ES-I3 (cell line): ENCODE measurements at regions not wholly inside any gene's neighbourhood (a gene's known extent, or its start where the extent isn't known, plus 50 kb on each side); places are given as distances from the start of the nearest gene placed in this dataset.
"Not testable (repeated sequence)": the region's sequence is repeated elsewhere in the genome, so short reads cannot be mapped to it uniquely, and the experiment has no call there.

Experiments
- H3K36me3 ChIP-seq: 2 replicates; pipeline ENCODE4 v1.6.1; 2013; ENCODE audit warnings: mild to moderate bottlenecking, low read length, control low read depth, moderate library complexity; ENCODE audit not compliant: insufficient read depth
- H3K4me1 ChIP-seq: 2 replicates; pipeline ENCODE4 v1.6.1; 2013; ENCODE audit warnings: mild to moderate bottlenecking, control low read depth, low read length; ENCODE audit not compliant: insufficient read depth
- H3K9ac ChIP-seq: 2 replicates; pipeline ENCODE4 v1.6.1; 2013; ENCODE audit warnings: low read depth, mild to moderate bottlenecking, low read length, moderate library complexity
- H3K9me3 ChIP-seq: 2 replicates; pipeline ENCODE4 v1.6.1; 2013; ENCODE audit warnings: mild to moderate bottlenecking, low read length, moderate library complexity; ENCODE audit not compliant: control insufficient read depth, insufficient read depth

DNA sequence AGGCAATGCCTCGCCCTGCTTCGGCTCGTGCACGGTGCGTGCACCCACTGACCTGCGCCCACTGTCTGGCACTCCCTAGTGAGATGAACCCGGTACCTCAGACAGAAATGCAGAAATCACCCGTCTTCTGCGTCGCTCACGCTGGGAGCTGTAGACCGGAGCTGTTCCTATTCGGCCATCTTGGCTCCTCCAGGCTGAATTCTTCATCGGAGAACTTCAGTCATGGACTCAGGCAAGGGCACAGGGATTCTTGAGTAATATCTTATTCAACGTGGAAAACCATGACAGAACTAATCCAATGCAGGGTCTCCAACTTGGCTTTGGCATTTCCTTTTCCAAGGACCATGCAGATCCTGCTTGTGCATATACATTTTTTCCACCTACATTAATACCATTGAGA, 190.7 kb downstream of the SH2D4B start:
- not testable (repeated sequence) for H3K36me3 ChIP-seq, H3K4me1 ChIP-seq, H3K9me3 ChIP-seq, H3K9ac ChIP-seq

- Histone ChIP-seq H3K9me3 (no peaks in the 10 kb centered on the region; the same call in 1 of the 2 replicates), H3K9ac (no peak overlapping the region), H3K4me1 (no peaks in the 10 kb centered on the region; the same call in 1 of the 2 replicates), H3K36me3 (no peaks in the 10 kb centered on the region)
Observed at GRCh38 chr10:80729896-80730295, 192.2 kb downstream of the SH2D4B start.

GRCh38 chr10:80730522-80730921, 192.8 kb downstream of the SH2D4B start:
- Histone ChIP-seq H3K36me3 (no peaks in the 10 kb centered on the region), H3K4me1 (no peaks in the 10 kb centered on the region; the same call in 1 of the 2 replicates)

GRCh38 chr10:80734589-80734988, 196.9 kb downstream of the SH2D4B start:
- no peak overlapping the region for H3K9ac ChIP-seq
- no peaks in the 10 kb centered on the region for H3K36me3 ChIP-seq
- no peaks in the 10 kb centered on the region for H3K9me3 ChIP-seq
- H3K4me1 ChIP-seq = peaks cover 13% of the 10 kb centered on the region; the same call in 1 of the 2 replicates

More at GRCh38 chr10:80730522-80730921, 192.8 kb downstream of the SH2D4B start:
- H3K9ac ChIP-seq = no peak overlapping the region
- no peaks in the 10 kb centered on the region; the same call in 1 of the 2 replicates for H3K9me3 ChIP-seq

DNA sequence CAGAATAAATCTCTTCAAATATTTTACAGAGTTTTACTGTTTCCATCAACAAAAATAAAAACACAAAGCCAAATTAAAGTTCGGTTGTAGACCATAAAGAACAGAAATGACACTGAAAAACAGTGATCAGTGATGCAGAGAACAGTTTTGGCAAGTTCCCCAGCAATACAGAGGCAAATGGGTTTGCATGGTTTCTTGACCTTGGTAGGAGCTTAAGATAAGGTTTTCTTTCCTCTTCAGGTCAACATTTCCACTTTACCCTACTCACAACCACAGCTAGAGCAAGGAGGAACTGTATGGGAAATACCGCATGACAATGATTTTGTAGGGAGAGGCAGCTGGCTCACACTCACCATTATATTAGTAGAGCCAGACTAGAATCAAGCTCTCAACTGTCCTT, 199.5 kb downstream of the SH2D4B start:
- Histone ChIP-seq H3K36me3 (no peaks in the 10 kb centered on the region), H3K9ac (no peak overlapping the region), H3K4me1 (peaks cover 18% of the 10 kb centered on the region), H3K9me3 (no peaks in the 10 kb centered on the region)

DNA sequence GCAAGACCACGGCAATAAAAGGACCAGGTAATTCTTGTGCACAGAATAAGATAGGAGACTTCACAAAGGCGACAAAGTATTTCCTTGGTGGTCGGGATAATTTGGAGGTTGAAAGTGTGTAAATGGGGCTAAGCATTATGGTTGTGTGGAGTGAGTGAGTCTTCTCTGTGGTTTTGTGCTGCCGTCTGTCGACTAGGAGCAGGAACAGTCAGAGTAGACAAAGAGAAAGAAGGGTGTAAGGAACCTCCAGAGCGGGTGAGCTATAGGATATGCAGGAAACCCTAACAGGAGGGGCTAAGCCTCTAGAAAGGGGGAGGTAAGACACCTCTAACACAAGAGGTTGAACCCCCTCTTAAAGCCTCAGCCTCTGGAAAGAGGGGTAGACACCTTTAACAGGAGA, 201.6 kb downstream of the SH2D4B start:
- Histone ChIP-seq H3K4me1 (peaks cover 18% of the 10 kb centered on the region), H3K9me3 (no peaks in the 10 kb centered on the region), H3K36me3 (no peaks in the 10 kb centered on the region), H3K9ac (no peak overlapping the region)

DNA sequence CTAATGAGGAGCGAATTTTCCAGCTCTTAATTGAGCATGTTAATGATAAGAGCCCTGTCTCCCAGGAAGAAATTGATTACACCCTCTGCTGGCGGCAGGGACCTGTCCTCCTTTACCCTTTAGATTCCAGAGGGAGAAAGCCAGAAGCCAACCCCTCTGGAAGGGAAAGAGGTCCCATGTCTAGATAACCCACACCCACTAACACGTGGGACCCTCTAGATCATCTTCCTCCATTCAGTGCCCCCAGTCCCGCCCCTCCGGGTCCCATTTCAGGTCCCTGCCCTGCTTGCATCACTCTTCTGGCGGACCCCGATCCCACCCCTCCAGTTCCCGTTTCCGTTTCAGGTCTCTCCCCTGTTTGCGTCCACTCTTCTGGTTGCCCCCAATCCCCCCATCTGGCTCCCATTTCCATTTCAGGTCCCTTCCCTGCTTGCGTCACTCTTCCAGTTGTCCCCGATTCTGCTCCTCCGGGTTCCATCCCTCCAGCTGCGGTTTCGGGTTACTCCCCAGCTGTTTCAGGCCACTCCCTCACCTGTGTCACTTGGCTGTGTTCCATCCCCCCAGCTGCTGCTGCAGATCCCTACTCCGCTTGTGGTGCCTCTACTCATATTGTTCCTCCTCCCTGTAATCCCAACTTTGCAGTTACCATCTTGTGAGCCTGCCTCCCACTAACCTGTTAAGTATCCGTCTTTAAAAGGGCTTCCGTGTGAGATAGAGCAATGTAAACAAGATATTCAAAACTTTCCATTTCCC, 202.4 kb downstream of the SH2D4B start:
- H3K9ac ChIP-seq = no peak overlapping the region; the same call in 1 of the 2 replicates
- H3K36me3 ChIP-seq = no peaks in the 10 kb centered on the region
- H3K9me3 ChIP-seq = no peaks in the 10 kb centered on the region
- peaks cover 18% of the 10 kb centered on the region for H3K4me1 ChIP-seq

GRCh38 chr10:80741278-80741677, 203.6 kb downstream of the SH2D4B start:
- Histone ChIP-seq H3K9ac (no peak overlapping the region), H3K9me3 (no peaks in the 10 kb centered on the region; the same call in 1 of the 2 replicates), H3K36me3 (no peaks in the 10 kb centered on the region), H3K4me1 (peaks cover 15% of the 10 kb centered on the region)

DNA sequence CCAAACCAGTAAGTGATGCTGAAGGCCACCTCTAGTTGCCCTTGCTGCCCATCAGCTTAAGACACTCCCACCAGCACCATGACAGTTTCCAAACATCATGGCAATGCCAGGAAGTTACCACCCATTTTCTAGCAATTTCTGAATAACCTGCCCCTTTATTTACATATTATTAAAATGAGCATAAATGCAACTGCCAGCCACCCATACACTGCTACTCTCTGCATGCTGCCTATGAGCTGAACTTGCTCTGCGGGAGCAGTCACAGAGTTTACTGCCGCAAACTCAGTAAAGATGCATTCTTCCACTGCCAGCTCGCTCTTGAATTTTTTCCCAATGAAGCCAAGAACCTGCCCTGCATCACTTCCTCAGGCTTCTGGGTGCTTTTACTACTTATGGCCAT, 212.6 kb downstream of the SH2D4B start:
- H3K9me3 ChIP-seq = no peaks in the 10 kb centered on the region; the same call in 1 of the 2 replicates
- no peak overlapping the region for H3K9ac ChIP-seq
- no peaks in the 10 kb centered on the region for H3K4me1 ChIP-seq
- H3K36me3 ChIP-seq = no peaks in the 10 kb centered on the region

GRCh38 chr10:80751940-80752339, 214.2 kb downstream of the SH2D4B start:
- no peaks in the 10 kb centered on the region for H3K4me1 ChIP-seq
- H3K9ac ChIP-seq = no peak overlapping the region
- no peaks in the 10 kb centered on the region for H3K9me3 ChIP-seq
- no peaks in the 10 kb centered on the region for H3K36me3 ChIP-seq

GRCh38 chr10:80753612-80754011, 215.9 kb downstream of the SH2D4B start:
- no peaks in the 10 kb centered on the region for H3K9me3 ChIP-seq
- H3K4me1 ChIP-seq = no peaks in the 10 kb centered on the region
- H3K36me3 ChIP-seq = no peaks in the 10 kb centered on the region
- no peak overlapping the region for H3K9ac ChIP-seq

- H3K9ac ChIP-seq = no peak overlapping the region
- H3K9me3 ChIP-seq = no peaks in the 10 kb centered on the region
- no peaks in the 10 kb centered on the region for H3K4me1 ChIP-seq
- H3K36me3 ChIP-seq = no peaks in the 10 kb centered on the region
Observed at GRCh38 chr10:80755893-80756292, 218.2 kb downstream of the SH2D4B start.

DNA sequence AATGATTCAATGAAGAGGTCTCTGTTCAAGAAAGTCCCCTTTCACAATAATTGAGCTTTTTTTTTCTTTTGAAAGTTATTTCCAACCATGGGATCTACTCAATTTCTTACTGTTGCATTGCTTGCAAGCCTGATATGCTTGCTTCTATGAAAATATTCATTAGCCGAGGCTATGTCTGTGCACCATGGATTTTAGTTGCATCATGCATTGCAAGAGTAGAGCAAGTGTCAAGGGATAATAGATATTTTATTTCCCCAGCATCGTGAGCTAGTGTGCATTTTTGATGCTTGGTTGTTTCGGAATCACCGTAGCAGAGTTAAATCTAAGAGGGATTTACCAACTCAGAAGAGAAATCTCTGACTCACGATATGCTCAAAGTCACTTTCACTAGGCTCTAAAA, 222.0 kb downstream of the SH2D4B start:
- Histone ChIP-seq H3K4me1 (no peaks in the 10 kb centered on the region), H3K9ac (no peak overlapping the region), H3K36me3 (no peaks in the 10 kb centered on the region), H3K9me3 (no peaks in the 10 kb centered on the region)

DNA sequence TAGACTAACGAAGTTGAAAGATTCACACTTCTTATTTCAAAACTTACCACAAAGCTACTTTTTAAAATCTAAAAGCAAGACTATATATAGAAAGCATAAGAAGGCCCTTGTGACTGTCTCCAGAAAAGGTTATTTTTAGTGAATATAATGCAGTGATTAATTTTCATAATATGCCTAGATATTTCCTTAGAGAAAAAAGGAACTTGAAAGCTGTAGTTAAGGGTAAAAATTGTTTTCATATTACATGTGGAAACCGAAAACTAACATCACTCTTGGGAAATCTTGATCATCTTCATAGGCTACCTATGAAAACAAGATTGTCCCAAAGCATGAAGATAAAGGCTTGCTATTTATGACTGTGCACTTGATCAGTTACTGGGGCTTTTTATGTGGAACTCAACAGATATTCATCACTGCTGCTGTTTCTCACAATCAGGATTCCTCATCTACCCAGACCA, 223.2 kb downstream of the SH2D4B start:
- Histone ChIP-seq H3K9me3 (no peaks in the 10 kb centered on the region), H3K36me3 (no peaks in the 10 kb centered on the region), H3K9ac (no peak overlapping the region), H3K4me1 (no peaks in the 10 kb centered on the region)

DNA sequence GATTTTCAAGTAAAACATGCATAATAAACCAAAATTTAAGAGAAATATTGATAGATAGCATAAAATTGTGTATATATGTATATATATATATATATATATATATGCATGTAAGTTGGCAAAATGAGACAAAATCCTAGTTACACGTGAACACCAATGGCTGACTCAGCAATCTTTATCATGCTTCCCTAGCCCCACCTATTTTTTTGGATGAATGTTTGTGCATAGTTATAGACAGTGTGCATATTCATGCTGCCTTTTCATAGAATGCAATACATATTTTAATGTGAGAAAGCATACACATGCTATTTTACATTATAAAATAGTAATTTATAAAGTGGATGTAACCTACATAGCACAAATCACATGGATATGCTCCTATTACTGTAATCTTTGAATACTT, 230.3 kb downstream of the SH2D4B start:
- Histone ChIP-seq H3K4me1 (peaks cover 17% of the 10 kb centered on the region), H3K9me3 (no peaks in the 10 kb centered on the region), H3K36me3 (no peaks in the 10 kb centered on the region), H3K9ac (no peak overlapping the region)
